ENCODE measurements at regions not wholly inside any gene's neighbourhood (a gene's known extent, or its start where the extent isn't known, plus 50 kb on each side); places are given as distances from the start of the nearest gene placed in this dataset.

DNA sequence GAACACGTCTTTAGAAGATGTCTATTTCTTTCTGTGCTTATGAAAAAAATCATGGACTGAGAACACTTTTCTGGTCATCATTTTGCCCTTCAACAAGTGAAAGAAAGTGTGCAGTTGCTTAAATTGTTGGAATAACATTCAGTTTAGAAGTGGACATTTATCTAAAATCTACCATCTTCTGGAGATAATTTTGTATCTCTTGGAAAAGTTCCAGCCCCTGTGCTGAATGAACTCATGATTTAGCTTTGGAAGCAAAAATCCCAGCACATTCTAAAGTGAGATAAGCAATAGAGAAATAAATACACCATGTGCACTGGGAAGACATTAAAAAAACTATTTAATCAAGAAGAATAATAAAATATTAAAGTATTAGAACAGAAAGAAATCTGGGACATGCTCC is 1420.8 kb upstream of the SLC10A2 start:
- in situ Hi-C loops (cut with MboI; ENCODE audit: low sequenced_read_pairs) = no loop called here

DNA sequence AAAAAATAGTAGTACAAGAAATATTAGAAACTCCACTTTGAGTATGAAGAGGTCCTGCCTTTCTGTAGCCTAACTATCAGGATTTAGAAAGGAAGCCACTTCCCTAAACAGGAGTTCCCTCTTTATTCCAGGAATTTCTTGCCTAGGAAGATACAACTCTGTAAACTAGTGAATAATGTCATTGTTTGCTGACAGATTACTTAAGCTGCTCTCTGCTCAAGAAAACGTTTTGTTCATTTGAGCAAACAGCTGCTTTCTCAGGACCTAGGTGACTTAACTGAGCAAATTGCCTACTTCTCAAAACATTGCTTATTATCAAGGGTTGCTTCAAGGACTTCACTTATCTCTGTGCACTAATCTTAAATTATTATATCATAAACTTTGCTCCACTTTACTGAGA is 1419.4 kb upstream of the SLC10A2 start:
- in situ Hi-C loops (cut with MboI; ENCODE audit: low sequenced_read_pairs) = no loop called here

DNA sequence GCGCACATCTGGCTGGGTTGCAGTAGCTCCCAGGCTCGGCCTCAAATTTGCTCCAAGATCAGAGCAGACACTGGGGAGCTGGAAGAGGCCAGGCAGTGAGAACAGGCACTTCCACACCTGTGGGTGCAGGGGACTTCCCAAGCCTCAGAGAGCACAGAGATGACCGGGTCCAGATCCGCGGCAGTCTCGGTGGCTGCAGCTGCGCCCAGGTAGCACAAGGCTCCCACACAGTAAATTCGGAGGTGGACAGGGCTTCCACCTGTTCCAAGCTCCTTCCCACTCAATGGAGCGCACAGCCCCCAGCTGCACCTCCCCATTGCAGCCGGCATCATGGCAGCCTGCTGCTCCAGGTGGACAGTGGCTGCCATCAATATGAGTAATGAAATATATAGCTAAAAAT is 1417.4 kb upstream of the SLC10A2 start:
- in situ Hi-C loops (cut with MboI; ENCODE audit: low sequenced_read_pairs) = no loop called here

DNA sequence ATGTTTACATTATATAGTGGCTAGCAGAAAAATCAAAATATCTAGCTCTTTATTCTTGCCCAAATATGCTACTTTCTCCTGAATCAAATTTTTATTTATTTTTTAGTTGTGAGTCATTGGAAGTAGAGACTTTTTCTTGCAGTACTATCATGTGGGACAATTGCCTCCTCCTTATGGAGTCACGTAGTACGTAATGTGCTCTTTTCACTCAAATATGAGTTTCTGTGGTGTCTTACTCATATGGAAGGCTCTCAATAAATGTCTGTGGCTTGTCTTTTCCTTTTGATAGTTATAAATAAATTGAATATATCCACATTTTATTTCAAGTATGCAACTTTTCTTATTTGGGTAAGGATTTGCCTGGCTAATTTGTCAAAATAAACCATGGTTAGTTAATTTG is 1411.0 kb upstream of the SLC10A2 start:
- in situ Hi-C loops (cut with MboI; ENCODE audit: low sequenced_read_pairs) = no loop called here

DNA sequence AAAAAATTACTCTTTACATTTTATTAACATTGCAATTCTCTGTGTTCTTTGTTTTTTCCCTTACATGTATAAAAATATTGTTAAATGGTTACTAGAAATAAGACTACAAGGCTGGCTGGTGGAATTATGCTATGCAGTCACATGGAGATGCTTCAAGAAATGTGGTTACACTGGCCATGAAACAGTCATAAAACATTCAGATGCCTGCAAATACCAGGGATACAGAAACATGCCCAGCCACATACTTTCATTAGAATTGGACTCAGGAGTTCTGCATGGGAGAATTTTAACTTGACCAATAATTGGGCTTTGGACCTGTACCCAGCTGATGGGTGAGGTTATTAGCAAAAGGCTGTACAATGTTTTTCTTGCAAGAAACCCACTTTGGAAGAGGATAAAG is 1407.7 kb upstream of the SLC10A2 start:
- in situ Hi-C loops (cut with MboI; ENCODE audit: low sequenced_read_pairs) = no loop called here

DNA sequence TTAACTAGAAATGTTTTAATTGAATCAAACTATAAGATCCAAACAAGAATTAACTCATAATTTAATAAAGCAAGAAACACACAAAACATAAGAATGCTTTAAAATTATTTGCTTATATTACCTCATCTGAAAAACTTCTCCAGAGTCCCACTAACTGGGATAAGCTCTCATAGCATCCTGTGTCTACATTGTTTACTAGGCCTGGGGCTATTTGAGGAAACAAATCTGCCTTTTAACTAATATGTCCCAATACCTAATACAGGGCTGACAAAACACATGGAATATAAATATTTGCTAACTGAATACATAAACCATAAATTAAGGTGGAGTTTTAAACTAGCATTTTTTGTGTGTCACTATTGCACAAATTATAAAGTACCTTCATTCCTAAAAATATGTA is 1399.8 kb upstream of the SLC10A2 start:
- in situ Hi-C loops (cut with MboI; ENCODE audit: low sequenced_read_pairs) = no loop called here

DNA sequence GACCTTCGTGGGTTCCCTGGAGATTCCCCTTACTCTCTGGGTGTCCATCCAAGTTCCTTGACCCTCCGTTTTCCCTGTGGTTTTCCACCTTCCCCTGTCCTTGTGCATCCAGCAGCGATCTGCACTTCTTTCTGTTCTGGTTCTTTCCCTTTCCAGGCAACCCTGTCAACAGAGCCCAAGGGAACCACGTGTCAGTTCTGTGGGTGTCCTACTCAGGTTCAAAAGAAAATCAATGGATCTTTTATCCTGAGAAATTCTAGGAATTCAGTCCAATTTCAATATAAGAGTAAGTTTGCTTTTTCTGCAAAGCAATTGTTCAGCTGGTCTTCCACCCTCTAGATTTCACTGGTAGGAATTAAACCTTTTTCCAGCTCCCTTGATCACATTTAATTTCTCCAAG is 1394.8 kb upstream of the SLC10A2 start:
- in situ Hi-C loops (cut with MboI; ENCODE audit: low sequenced_read_pairs) = no loop called here

DNA sequence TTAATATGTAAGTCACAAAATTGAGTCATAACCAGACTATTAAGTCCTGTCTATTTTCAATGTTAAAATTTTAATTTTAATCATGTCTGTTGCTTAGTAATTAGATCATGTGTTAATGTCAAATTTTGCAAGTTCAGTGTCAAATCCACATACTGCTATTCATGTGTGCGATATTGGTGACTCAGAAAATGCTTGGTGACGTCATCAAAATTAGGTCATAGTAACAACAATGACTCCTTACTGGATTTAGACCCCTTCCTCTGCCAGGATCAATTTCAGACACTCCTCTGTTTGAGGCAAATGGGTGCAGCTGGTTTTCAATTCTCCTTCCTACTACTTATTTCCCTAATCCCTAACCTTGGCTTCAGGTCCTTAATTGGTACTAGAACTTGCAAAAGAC is 1394.3 kb upstream of the SLC10A2 start:
- in situ Hi-C loops (cut with MboI; ENCODE audit: low sequenced_read_pairs) = no loop called here

DNA sequence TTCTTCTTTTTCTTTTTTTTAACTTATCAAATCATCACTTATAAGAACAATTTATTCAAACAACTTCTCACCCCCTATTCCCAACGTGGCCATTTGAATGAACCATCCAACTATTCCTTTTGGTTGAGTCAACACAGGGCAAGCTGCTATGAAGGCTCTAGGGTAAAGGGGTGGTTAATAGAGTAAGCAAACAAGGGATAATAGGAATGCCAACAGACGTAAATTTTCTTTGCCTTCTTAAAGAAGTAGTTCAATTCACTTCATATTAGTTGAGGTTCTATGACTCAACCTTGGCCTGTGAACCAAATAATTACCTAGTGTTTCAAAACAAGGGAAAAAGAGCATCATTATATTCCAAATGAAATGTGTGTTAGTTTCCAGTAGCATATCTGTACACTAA is 1383.8 kb upstream of the SLC10A2 start:
- in situ Hi-C loops (cut with MboI; ENCODE audit: low sequenced_read_pairs) = no loop called here

DNA sequence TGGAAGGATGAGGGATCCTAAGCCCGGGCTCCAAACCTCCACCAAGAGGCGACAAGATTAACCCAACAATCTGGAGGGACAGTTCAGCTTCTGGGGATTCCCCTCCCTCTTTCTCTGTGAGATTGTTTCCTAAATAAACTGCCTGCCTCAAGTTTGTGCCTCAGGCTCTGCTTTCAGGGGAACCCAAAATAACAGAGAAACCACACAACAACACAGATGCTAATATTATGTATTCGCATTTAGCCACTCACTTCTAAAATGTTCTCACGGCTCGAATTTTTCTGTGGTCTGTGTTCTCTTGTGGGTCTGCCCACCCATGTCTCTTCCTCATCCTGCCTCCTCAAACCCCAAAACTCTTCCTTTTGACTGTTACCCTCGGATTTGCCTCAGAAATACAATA is 1381.1 kb upstream of the SLC10A2 start:
- in situ Hi-C loops (cut with MboI; ENCODE audit: low sequenced_read_pairs) = no loop called here

DNA sequence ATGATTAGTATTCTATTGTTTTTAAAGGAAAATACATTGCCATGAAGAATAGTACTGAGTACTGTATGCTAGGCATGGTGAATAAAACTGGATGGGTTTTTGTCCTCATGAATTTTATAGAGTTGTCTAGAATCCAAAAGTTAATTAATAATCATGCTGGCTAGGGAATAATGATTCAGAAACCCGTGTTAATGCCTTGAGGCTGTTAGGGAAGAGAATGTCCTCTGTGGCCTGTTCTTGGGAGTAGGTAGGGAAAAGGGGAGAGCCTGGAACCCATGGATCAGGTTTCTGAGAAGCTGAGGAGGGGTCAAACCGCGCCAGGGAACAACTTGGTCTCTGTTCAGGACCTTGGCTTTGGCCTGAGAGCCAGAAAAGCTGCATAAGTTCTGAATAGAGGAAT is 1376.3 kb upstream of the SLC10A2 start:
- in situ Hi-C loops (cut with MboI; ENCODE audit: low sequenced_read_pairs) = no loop called here

DNA sequence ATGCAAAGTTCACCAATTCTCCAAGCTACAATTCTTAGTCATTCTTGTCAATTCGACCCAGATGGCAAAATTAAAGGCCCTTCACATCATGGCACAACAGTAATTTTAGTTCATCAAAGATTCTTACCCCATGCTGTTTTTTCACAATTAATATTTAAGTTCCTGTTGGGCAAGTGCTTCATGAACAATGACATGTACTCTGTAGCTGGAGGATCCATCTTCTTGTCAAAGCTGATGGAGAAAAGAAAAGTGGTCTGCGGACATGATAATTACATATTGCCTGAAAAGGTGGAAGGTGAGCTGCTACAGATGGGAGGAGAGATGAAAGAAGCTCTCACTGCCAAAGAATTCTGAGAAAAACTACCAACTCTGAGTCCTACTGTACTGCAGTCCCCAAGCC is 1370.3 kb upstream of the SLC10A2 start:
- in situ Hi-C loops (cut with MboI; ENCODE audit: low sequenced_read_pairs) = no loop called here

DNA sequence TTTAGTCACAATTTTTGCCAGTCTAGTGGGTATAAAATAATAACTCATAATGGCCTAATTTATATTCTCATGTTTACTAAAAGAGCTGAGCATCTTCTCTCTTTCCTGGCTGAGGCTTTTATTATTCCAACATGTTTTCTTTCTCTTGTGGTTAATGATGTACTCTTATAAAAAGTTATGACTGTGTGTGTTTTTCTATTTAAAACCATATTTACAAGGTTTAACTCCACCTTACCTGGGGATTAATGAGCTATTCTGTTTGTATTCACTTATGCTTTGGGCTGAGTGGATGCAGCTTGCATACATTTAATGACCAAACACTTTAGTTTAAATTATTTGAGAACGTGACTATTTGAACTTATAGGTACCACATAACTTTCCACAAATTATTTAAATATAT is 1365.7 kb upstream of the SLC10A2 start:
- in situ Hi-C loops (cut with MboI; ENCODE audit: low sequenced_read_pairs) = no loop called here

DNA sequence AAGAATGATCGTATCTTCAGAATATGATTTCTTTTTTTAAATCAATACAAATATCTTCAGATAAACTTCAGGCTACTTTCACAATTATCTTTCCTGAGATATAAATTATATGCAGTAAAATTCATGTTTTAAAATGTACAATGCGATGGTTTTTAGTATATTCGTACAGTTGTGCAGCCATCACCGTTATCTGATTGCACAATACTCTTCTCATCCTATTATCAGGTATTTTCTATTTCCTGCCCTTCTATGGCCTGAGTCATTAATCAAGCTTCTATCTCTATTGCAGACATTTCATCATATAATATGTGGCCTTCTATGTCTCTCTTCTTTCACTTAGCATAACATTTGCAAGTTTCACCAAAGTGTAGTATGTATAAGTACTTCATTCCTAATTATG is 1360.2 kb upstream of the SLC10A2 start:
- in situ Hi-C loops (cut with MboI; ENCODE audit: low sequenced_read_pairs) = no loop called here

DNA sequence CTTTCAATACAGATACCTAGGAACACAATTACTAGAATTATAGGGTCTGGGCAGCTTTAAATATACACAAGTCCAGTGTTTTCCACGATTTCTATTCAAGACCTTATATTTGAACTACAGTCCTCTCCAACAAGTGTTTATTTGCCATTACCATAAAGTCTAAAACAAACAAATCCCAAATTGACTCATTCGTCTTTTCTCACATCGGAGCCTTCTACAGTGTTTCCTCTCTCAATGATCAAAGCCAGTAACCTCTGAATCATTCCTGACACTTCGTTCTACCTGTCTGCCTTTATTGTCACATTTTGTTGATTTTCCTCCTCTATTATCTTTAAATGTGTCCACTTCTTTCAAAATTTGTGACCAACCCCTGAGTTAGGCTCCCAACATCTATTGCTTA is 1356.5 kb upstream of the SLC10A2 start:
- in situ Hi-C loops (cut with MboI; ENCODE audit: low sequenced_read_pairs) = no loop called here

DNA sequence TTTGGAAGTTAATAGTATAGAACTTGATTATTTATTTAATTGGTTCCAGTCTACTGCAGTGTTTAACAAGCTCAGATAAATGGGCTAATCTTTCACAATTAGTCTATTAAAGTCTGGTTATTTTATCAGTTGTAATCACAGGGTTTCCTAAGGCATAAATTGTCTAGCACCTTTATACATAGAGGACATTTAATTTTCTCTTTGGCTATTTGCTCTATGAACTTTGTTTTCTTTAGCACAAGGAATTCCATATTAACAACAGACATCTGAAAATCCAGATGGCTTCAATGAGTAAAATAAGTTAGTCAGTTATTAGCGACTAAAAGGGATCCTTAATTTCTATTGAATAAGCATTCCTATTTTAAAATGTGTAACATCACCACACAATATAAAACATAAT is 1350.8 kb upstream of the SLC10A2 start:
- in situ Hi-C loops (cut with MboI; ENCODE audit: low sequenced_read_pairs) = no loop called here

DNA sequence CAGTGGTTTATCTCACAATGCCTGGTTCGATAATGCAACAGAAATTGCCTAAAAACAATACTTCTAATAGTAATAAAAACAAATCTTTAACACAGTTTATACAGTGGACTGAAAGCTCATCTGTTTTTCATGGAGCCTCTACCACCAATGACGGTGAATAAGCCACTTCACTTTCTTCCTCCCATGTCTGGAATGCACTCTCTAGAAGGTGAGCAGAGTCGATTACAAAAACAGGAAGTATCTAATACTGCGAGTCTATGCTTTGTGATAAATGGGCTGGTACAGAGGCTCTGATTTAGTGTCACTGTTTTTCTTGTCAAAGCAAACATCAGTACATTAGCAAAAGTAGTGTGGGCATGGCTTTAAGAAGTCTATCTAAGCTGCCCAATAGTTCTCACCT is 1348.6 kb upstream of the SLC10A2 start:
- in situ Hi-C loops (cut with MboI; ENCODE audit: low sequenced_read_pairs) = no loop called here

DNA sequence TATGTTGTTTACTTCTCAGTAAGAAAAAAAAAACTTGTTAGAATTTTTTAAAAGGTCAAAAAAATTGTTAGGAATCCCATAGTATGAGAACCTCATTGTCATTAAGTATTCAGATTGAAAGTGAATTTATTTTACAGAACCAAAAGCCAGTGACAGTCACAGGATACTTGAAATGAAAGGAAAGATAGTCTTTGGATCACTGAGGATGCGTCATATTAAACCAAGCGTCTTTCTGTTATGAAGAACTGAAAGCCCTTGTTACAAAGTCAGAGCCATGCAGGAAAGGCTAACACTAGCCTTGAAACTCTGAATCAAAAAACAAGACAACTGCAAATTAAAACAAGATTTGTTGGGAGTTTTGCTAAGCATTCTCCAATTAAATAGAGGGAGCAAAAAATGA is 1348.0 kb upstream of the SLC10A2 start:
- in situ Hi-C loops (cut with MboI; ENCODE audit: low sequenced_read_pairs) = no loop called here

DNA sequence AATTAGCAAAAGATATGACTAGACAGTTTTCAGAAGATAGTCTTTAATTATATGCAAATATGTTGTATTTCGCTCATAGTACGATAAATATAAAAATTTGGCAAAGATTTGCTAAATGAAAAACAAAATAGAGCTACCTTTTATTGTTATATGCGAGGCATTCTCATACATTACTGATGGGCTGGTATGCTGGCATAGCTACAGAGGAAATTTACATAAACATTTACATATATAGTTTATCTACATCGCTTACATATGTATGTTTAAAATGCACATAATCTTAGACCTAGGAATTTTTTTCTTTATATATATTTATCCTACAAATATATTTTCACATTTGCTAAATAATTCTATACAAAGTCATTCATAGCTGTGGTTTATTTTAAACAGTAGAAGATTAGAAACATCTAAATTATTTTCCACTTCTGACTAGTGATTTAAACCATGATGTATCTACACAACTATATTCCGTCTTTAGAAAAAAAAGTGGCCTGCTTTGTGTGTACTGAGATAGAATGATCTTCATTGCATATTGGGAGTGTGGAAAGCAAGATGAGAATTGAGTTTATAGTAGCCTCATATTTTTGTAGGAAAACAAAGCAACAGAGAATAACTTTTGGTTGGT is 1345.0 kb upstream of the SLC10A2 start:
- in situ Hi-C loops (cut with MboI; ENCODE audit: low sequenced_read_pairs) = no loop called here

DNA sequence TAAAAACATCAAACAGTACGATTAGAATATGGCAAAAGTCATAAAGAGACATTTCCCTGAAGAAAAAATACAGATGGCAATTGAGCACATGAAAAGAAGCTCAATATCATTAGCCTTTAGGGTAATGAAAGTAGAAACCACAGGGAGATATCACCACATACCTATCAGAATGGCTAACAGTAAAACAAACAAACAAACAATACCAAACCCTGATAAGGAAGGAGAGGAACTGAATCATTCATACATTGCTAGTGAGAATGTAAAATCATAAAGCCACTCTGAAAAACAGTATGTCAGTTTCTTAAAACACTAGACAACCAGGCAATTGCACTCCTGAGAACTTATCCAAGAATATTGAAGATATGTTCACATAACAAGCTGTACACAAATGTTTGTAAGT is 1342.5 kb upstream of the SLC10A2 start:
- in situ Hi-C loops (cut with MboI; ENCODE audit: low sequenced_read_pairs) = no loop called here

DNA sequence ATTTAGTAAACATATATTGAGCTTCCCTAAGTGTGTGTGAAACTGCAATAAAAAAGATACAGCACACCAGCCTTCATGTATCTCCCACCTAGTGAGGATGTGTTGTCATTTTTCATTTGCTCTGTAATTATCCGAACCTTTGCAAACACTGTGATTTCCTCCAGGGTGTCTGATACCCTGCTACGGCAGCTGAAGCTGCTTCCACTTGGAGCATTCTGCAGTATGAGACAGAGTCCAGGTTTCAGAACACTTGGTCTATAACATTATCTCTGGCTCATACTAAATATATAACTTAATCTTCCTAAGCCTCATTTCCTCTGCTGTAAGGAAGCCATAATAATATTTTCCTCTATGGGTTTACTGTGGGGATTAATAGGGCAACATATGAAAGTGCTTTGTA is 1338.1 kb upstream of the SLC10A2 start:
- in situ Hi-C loops (cut with MboI; ENCODE audit: low sequenced_read_pairs) = no loop called here

DNA sequence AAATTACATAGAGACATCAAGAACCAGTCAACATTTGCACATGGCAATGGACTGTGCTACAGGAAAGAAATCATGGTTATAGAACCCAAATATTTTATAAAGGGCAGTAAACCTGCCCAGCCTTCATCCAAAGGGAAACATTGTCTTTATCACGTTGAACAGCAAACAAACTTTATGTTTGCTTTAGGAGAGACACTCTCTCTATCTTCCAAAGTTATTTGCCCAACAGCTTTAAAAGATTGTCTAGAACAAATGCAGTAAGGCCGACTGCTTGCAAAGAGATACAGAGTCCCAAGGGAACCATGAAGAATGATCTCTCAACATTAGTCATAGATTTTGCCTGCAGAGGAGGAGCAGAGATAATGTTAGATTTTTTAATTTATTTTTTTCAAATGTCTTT is 1323.5 kb upstream of the SLC10A2 start:
- in situ Hi-C loops (cut with MboI; ENCODE audit: low sequenced_read_pairs) = no loop called here

DNA sequence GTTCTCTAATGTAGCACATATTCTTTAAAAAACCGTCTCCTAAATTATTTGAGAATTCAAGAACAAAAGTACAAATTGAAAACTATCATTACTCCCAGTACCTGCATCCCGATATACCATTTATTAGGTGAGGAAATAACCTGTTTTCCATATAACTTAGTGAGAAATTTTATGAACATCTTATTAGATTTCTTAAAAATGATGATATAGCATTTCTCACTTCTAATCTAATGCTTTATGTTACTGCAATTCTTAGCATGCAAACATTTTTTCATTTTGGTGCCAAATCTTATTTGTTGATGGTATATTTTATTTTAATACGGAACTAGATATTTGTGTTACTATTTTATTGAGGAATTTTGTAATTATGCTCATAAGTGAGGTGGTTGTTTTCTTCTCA is 1321.3 kb upstream of the SLC10A2 start:
- in situ Hi-C loops (cut with MboI; ENCODE audit: low sequenced_read_pairs) = no loop called here

DNA sequence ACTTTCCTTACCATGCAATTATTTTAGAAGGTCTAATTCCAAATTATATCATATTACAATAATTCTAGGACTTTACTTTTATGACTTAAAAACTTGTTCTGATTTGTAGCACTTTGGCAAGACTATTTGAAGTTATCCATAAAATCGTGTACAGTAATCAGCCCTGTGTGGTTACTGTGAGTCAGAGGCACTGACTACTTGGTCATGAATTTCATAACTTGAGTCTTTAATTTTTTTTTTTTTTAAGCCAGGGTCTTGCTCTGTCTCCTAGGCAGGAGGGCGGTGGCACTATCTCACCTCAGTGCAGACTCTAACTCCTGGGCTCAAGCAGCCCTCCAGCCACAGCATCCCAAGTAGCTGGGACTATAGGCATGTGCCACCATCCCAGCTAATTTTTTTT is 1319.2 kb upstream of the SLC10A2 start:
- in situ Hi-C loops (cut with MboI; ENCODE audit: low sequenced_read_pairs) = no loop called here

Measured in HL-60/S4 (cell line).